ENCODE measurements at regions not wholly inside any gene's neighbourhood (a gene's known extent, or its start where the extent isn't known, plus 50 kb on each side); places are given as distances from the start of the nearest gene placed in this dataset.

DNA sequence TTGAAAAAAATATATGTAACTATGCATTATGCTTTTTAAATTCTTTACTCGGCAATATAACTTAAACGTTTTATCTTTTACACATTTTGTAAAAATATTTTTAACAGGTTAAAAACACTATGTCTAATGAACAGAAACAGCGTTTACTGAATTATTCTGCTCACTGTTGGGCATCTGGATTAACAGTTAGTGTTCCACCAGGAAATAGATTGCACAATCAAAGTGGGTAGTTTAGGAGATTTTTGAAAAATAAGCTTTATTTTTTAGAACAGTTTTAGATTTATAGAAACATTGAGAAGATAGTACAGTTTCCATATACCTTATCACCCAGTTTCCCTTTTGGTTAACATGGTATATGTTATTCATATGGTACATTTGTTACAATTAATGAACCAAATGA, 63.1 kb upstream of the FREM3 start:
- intact Hi-C loops (cut with DNase I, micrococcal nuclease) = no loop called here
- Mint-ChIP-seq H3K9me3 (ENCODE audit: low read depth) (no peaks in the 10 kb centered on the region), H3K4me3 (no peak overlapping the region), H3K4me1 (no peaks in the 10 kb centered on the region), H3K36me3 (ENCODE audit: low read depth) (no peaks in the 10 kb centered on the region), H3K27ac (no peak overlapping the region), H3K27me3 (no peaks in the 10 kb centered on the region)
- no peak for DNase-seq
- POLR2A ChIA-PET = no interaction called here
- CTCF ChIA-PET = no interaction called here
- no peak for ATAC-seq

DNA sequence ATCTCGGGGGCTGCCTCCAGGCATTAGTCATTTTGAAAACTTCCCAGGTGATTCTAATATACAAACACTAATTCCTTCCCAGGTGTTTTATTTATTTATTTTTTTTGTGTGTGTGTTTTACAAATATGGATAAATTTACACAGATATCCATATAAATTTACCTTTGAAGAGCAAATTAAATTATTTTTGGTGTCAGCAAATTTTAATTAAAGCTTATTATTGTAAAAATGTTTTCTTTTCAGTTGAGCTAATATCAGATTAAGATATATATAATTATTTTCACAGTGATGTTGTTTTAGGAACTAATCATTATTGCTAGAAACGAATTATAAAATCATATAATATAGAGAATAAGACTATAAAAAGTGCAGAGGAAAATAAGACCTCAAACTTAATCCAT, 62.0 kb upstream of the FREM3 start:
- no peaks in the 10 kb centered on the region for H3K27me3 Mint-ChIP-seq
- H3K27ac Mint-ChIP-seq = no peak overlapping the region
- no peak for DNase-seq
- ATAC-seq = no peak
- H3K4me3 Mint-ChIP-seq = no peak overlapping the region
- ChIA-PET POLR2A (no interaction called here), CTCF (interaction anchor here (0.6 kb wide), 1 partner anchor 11 kb away, joined by 3 read pairs; no protein-coding TSS in a partner anchor)
- H3K4me1 Mint-ChIP-seq = no peaks in the 10 kb centered on the region
- no peaks in the 10 kb centered on the region for H3K9me3 Mint-ChIP-seq (ENCODE audit: low read depth)
- H3K36me3 Mint-ChIP-seq (ENCODE audit: low read depth) = no peaks in the 10 kb centered on the region
- intact Hi-C loops (cut with DNase I, micrococcal nuclease) = no loop called here
